GM23338 (cell line): ENCODE measurements at regions not wholly inside any gene's neighbourhood (a gene's known extent, or its start where the extent isn't known, plus 50 kb on each side); places are given as distances from the start of the nearest gene placed in this dataset.

Experiments used
- ATAC-seq: fragments of 200-7000 bp; cut with Tn5 transposase; 3 replicates; pipeline ENCODE4 v1.9.1; 2020
- DNase-seq: peaks from one replicate; pipeline ENCODE4 v3.0.0-alpha.2; 2015; ENCODE audit warnings: low spot score
- H2AFZ ChIP-seq: fragments of 200-600 bp; sonication (generic); 2 replicates; pipeline ENCODE4 v1.8.0; 2016; ENCODE audit warnings: antibody characterized with exemption, mild to moderate bottlenecking, moderate library complexity
- H3F3A ChIP-seq: fragments of 200-600 bp; sonication (generic); replicated peaks from 2 replicates; pipeline ENCODE4 v1.8.0; 2017; ENCODE audit warnings: antibody characterized with exemption, mixed run types, low read depth
- H3K27ac ChIP-seq: fragments of 200-600 bp; sonication (generic); 2 replicates; pipeline ENCODE4 v1.6.1; 2016; ENCODE audit warnings: low read depth
- H3K27me3 ChIP-seq: fragments of 200-600 bp; sonication (generic); 2 replicates; pipeline ENCODE4 v1.8.0; 2016; ENCODE audit warnings: mild to moderate bottlenecking, mixed run types, moderate library complexity; ENCODE audit not compliant: insufficient read depth
- H3K36me3 ChIP-seq: fragments of 200-600 bp; sonication (generic); 2 replicates; pipeline ENCODE4 v1.8.0; 2016; ENCODE audit warnings: mild to moderate bottlenecking; ENCODE audit not compliant: insufficient read depth
- H3K4me1 ChIP-seq: fragments of 200-600 bp; sonication (generic); 2 replicates; pipeline ENCODE4 v1.8.0; 2016; ENCODE audit warnings: mild to moderate bottlenecking, moderate library complexity; ENCODE audit not compliant: insufficient read depth
- H3K4me2 ChIP-seq: fragments of 200-600 bp; sonication (generic); 2 replicates; pipeline ENCODE4 v1.7.1; 2017; ENCODE audit warnings: mixed run types
- H3K4me3 ChIP-seq: fragments of 200-600 bp; sonication (generic); 2 replicates; pipeline ENCODE4 v1.6.1; 2016; ENCODE audit warnings: mixed run types
- H3K79me2 ChIP-seq: fragments of 200-600 bp; sonication (generic); replicated peaks from 2 replicates; pipeline ENCODE4 v1.8.0; 2017; ENCODE audit warnings: mild to moderate bottlenecking; ENCODE audit not compliant: insufficient read depth
- H3K9me2 ChIP-seq: fragments of 200-600 bp; sonication (generic); 2 replicates; pipeline ENCODE4 v1.8.0; 2017; ENCODE audit not compliant: insufficient read depth
- H4K20me1 ChIP-seq: fragments of 200-600 bp; sonication (generic); replicated peaks from 2 replicates; pipeline ENCODE4 v1.8.0; 2017; ENCODE audit warnings: mild to moderate bottlenecking; ENCODE audit not compliant: insufficient read depth
- H3K27ac Mint-ChIP-seq: 2 replicates; pipeline ENCODE4 v1.8.0; 2020; ENCODE audit warnings: inconsistent platforms, mild to moderate bottlenecking, moderate library complexity, mixed read lengths
- H3K27me3 Mint-ChIP-seq: 3 replicates; pipeline ENCODE4 v1.8.0; 2022; ENCODE audit warnings: low read depth, mild to moderate bottlenecking, moderate library complexity, mixed read lengths, inconsistent platforms; ENCODE audit not compliant: insufficient read depth, poor library complexity
- H3K36me3 Mint-ChIP-seq: 3 replicates; pipeline ENCODE4 v1.8.0; 2021; ENCODE audit warnings: low read depth, mild to moderate bottlenecking, inconsistent platforms, moderate library complexity, mixed read lengths
- H3K4me1 Mint-ChIP-seq: 3 replicates; pipeline ENCODE4 v1.8.0; 2020; ENCODE audit warnings: mild to moderate bottlenecking, inconsistent platforms, mixed read lengths
- H3K4me3 Mint-ChIP-seq: 3 replicates; pipeline ENCODE4 v1.8.0; 2021; ENCODE audit warnings: moderate library complexity, mild to moderate bottlenecking, inconsistent platforms, mixed read lengths
- H3K9me3 Mint-ChIP-seq: 3 replicates; pipeline ENCODE4 v1.8.0; 2020; ENCODE audit warnings: moderate library complexity, mild to moderate bottlenecking, inconsistent platforms, mixed read lengths
- CREB1 ChIP-seq: fragments of 250-450 bp; sonication (Bioruptor Pico); IDR thresholded peaks from 2 replicates; pipeline ENCODE4 v1.5.0; 2020; ENCODE audit warnings: low read depth, mild to moderate bottlenecking, moderate library complexity
- EZH2phosphoT487 ChIP-seq: fragments of 200-600 bp; sonication (generic); IDR thresholded peaks from one replicate; pipeline ENCODE4 v1.8.1; 2018; ENCODE audit warnings: antibody characterized with exemption; ENCODE audit not compliant: unreplicated experiment
- NANOG ChIP-seq: IDR thresholded peaks from 2 replicates; pipeline ENCODE4 v1.6.1; 2016; ENCODE audit warnings: antibody characterized with exemption, borderline replicate concordance
- POLR2AphosphoS5 ChIP-seq: IDR thresholded peaks from 2 replicates; pipeline ENCODE4 v1.6.1; 2016; ENCODE audit warnings: antibody characterized with exemption, low read depth
- STAT1 ChIP-seq: IDR thresholded peaks from one replicate; pipeline ENCODE4 v1.6.1; 2016; ENCODE audit warnings: antibody characterized with exemption; ENCODE audit not compliant: unreplicated experiment
- TF ChIP-seq, protein P1 (sequence below): fragments of 250-450 bp; sonication (Bioruptor Pico); IDR thresholded peaks from 2 replicates; pipeline ENCODE4 v1.5.0; 2020; ENCODE audit warnings: mild to moderate bottlenecking, moderate library complexity
- TF ChIP-seq, protein P2 (sequence below), 2 experiments: fragments of 200-600 bp in 1 of 2; sonication (generic) in 1 of 2; conservative IDR thresholded peaks; 2 replicates each; pipeline versions ENCODE4 v1.5.1 to v1.6.1; 2016 to 2017; ENCODE audit warnings: antibody characterized with exemption in 2 of 2, low read depth in 2 of 2, mild to moderate bottlenecking in 2 of 2, moderate library complexity in 1 of 2
- TF ChIP-seq, protein P3 (sequence below): IDR thresholded peaks from 2 replicates; pipeline ENCODE4 v1.6.1; 2016; ENCODE audit warnings: antibody characterized with exemption
- TF ChIP-seq, protein P4 (sequence below): IDR thresholded peaks from one replicate; pipeline ENCODE4 v1.6.1; 2018; ENCODE audit warnings: antibody characterized with exemption; ENCODE audit not compliant: unreplicated experiment

DNA sequence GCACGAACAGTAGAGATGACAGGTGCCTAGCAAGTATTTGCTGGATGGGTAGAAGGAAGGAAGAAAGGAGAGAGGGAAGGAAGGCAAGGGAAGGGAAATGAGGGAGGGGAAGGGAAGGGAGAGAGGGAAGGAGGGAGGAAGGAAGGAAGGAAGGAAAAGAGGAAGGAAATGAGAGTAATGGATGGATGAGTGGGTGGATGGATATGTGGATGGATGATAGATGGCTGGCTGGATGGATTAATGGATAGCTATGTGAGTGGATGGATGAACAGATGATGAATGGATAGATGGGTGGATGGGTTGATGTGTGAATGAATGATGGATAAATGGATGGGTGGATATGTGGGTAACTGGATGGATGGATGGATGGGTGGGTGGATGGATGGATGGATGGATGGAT lies 125.9 kb upstream of the FGF3 start (continued):
- TF ChIP-seq, protein P1, sequence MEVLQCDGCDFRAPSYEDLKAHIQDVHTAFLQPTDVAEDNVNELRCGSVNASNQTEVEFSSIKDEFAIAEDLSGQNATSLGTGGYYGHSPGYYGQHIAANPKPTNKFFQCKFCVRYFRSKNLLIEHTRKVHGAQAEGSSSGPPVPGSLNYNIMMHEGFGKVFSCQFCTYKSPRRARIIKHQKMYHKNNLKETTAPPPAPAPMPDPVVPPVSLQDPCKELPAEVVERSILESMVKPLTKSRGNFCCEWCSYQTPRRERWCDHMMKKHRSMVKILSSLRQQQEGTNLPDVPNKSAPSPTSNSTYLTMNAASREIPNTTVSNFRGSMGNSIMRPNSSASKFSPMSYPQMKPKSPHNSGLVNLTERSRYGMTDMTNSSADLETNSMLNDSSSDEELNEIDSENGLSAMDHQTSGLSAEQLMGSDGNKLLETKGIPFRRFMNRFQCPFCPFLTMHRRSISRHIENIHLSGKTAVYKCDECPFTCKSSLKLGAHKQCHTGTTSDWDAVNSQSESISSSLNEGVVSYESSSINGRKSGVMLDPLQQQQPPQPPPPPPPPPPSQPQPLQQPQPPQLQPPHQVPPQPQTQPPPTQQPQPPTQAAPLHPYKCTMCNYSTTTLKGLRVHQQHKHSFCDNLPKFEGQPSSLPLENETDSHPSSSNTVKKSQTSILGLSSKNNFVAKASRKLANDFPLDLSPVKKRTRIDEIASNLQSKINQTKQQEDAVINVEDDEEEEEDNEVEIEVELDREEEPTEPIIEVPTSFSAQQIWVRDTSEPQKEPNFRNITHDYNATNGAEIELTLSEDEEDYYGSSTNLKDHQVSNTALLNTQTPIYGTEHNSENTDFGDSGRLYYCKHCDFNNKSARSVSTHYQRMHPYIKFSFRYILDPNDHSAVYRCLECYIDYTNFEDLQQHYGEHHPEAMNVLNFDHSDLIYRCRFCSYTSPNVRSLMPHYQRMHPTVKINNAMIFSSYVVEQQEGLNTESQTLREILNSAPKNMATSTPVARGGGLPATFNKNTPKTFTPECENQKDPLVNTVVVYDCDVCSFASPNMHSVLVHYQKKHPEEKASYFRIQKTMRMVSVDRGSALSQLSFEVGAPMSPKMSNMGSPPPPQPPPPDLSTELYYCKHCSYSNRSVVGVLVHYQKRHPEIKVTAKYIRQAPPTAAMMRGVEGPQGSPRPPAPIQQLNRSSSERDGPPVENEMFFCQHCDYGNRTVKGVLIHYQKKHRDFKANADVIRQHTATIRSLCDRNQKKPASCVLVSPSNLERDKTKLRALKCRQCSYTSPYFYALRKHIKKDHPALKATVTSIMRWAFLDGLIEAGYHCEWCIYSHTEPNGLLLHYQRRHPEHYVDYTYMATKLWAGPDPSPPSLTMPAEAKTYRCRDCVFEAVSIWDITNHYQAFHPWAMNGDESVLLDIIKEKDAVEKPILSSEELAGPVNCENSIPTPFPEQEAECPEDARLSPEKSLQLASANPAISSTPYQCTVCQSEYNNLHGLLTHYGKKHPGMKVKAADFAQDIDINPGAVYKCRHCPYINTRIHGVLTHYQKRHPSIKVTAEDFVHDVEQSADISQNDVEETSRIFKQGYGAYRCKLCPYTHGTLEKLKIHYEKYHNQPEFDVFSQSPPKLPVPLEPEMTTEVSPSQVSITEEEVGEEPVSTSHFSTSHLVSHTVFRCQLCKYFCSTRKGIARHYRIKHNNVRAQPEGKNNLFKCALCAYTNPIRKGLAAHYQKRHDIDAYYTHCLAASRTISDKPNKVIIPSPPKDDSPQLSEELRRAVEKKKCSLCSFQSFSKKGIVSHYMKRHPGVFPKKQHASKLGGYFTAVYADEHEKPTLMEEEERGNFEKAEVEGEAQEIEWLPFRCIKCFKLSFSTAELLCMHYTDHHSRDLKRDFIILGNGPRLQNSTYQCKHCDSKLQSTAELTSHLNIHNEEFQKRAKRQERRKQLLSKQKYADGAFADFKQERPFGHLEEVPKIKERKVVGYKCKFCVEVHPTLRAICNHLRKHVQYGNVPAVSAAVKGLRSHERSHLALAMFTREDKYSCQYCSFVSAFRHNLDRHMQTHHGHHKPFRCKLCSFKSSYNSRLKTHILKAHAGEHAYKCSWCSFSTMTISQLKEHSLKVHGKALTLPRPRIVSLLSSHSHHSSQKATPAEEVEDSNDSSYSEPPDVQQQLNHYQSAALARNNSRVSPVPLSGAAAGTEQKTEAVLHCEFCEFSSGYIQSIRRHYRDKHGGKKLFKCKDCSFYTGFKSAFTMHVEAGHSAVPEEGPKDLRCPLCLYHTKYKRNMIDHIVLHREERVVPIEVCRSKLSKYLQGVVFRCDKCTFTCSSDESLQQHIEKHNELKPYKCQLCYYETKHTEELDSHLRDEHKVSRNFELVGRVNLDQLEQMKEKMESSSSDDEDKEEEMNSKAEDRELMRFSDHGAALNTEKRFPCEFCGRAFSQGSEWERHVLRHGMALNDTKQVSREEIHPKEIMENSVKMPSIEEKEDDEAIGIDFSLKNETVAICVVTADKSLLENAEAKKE (CRISPR knock-in tag), result no peak
- no peak for TF ChIP-seq CREB1 (CRISPR knock-in tag)
- no peak for TF ChIP-seq EZH2phosphoT487
- TF ChIP-seq, protein P2, sequence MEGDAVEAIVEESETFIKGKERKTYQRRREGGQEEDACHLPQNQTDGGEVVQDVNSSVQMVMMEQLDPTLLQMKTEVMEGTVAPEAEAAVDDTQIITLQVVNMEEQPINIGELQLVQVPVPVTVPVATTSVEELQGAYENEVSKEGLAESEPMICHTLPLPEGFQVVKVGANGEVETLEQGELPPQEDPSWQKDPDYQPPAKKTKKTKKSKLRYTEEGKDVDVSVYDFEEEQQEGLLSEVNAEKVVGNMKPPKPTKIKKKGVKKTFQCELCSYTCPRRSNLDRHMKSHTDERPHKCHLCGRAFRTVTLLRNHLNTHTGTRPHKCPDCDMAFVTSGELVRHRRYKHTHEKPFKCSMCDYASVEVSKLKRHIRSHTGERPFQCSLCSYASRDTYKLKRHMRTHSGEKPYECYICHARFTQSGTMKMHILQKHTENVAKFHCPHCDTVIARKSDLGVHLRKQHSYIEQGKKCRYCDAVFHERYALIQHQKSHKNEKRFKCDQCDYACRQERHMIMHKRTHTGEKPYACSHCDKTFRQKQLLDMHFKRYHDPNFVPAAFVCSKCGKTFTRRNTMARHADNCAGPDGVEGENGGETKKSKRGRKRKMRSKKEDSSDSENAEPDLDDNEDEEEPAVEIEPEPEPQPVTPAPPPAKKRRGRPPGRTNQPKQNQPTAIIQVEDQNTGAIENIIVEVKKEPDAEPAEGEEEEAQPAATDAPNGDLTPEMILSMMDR (conservative IDR thresholded peaks at IDR 0.05; ENCODE audit: low read depth in 2 of 2), result no peak
- TF ChIP-seq STAT1, result no peak

DNA sequence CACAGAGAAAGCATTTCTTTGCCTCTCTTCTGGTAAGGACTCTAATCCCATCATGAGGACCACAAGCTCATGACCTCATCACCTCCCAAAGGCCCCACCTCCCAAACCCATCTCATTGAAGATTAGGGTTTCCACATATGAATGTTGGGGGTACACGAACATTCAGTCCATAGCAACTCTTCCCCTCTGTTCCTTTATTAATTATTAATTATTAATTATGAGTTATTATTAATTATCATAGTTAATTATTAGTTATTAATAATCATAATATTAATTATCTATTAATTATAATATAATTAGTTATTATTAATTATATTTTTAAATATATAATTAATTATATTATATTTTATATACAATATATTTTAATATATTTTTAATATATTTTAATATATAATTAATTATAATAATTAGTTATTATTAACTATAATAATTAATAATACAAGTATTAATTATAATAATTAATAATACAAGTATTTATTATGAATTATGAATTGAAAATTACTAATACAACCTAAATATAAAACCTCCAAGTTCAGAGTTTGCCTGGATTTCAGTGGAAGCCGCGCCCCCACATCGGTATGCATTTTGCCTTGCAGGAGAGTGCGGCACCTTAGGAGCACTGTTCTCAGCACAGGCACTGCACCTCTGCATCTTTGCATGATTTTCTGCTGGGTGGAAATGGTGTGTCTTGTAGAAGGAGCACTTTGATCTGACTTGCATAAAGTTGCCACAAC lies 128.0 kb upstream of the FGF3 start:
- Histone ChIP-seq H4K20me1 (no peaks in the 10 kb centered on the region), H3K79me2 (no peaks in the 10 kb centered on the region), H3K27ac (no peak overlapping the region), H3K27me3 (no peaks in the 10 kb centered on the region), H3K36me3 (no peaks in the 10 kb centered on the region), H3K4me3 (no peak overlapping the region), H3K4me2 (no peak overlapping the region), H3K9me2 (no peaks in the 10 kb centered on the region), H3K4me1 (no peaks in the 10 kb centered on the region; the same call in 1 of the 2 replicates), H3F3A (0 out of 2 replicates have a peak, but pooled peaks cover 3% of the 10 kb centered on the region), H2AFZ (no peak overlapping the region)
- TF ChIP-seq, protein P3, sequence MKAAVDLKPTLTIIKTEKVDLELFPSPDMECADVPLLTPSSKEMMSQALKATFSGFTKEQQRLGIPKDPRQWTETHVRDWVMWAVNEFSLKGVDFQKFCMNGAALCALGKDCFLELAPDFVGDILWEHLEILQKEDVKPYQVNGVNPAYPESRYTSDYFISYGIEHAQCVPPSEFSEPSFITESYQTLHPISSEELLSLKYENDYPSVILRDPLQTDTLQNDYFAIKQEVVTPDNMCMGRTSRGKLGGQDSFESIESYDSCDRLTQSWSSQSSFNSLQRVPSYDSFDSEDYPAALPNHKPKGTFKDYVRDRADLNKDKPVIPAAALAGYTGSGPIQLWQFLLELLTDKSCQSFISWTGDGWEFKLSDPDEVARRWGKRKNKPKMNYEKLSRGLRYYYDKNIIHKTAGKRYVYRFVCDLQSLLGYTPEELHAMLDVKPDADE, result no peak
- TF ChIP-seq NANOG (no peak), POLR2AphosphoS5 (no peak)
- TF ChIP-seq, protein P4, sequence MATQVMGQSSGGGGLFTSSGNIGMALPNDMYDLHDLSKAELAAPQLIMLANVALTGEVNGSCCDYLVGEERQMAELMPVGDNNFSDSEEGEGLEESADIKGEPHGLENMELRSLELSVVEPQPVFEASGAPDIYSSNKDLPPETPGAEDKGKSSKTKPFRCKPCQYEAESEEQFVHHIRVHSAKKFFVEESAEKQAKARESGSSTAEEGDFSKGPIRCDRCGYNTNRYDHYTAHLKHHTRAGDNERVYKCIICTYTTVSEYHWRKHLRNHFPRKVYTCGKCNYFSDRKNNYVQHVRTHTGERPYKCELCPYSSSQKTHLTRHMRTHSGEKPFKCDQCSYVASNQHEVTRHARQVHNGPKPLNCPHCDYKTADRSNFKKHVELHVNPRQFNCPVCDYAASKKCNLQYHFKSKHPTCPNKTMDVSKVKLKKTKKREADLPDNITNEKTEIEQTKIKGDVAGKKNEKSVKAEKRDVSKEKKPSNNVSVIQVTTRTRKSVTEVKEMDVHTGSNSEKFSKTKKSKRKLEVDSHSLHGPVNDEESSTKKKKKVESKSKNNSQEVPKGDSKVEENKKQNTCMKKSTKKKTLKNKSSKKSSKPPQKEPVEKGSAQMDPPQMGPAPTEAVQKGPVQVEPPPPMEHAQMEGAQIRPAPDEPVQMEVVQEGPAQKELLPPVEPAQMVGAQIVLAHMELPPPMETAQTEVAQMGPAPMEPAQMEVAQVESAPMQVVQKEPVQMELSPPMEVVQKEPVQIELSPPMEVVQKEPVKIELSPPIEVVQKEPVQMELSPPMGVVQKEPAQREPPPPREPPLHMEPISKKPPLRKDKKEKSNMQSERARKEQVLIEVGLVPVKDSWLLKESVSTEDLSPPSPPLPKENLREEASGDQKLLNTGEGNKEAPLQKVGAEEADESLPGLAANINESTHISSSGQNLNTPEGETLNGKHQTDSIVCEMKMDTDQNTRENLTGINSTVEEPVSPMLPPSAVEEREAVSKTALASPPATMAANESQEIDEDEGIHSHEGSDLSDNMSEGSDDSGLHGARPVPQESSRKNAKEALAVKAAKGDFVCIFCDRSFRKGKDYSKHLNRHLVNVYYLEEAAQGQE, result no peak
- TF ChIP-seq, protein P2 (conservative IDR thresholded peaks at IDR 0.05; ENCODE audit: low read depth in 2 of 2), result no peak
- Mint-ChIP-seq H3K9me3 (peaks cover 4% of the 10 kb centered on the region; the same call in 2 of the 3 replicates), H3K27ac (no peak overlapping the region), H3K36me3 (no peaks in the 10 kb centered on the region), H3K4me3 (no peak overlapping the region), H3K27me3 (peaks cover 5% of the 10 kb centered on the region), H3K4me1 (peaks cover 9% of the 10 kb centered on the region; the same call in 2 of the 3 replicates)
- no peak for ATAC-seq
- DNase-seq, result no peak
